ENCODE measurements at regions not wholly inside any gene's neighbourhood (a gene's known extent, or its start where the extent isn't known, plus 50 kb on each side); places are given as distances from the start of the nearest gene placed in this dataset.
"Not testable (repeated sequence)": the region's sequence is repeated elsewhere in the genome, so short reads cannot be mapped to it uniquely, and the experiment has no call there.

- no peak for DNase-seq
These were observed 1328.9 kb downstream of the BRD1 start for GRCh38 chr22:48498526-48499331.

- not testable (repeated sequence) for DNase-seq
These were observed 1329.7 kb downstream of the BRD1 start for GRCh38 chr22:48497743-48498520.

GRCh38 chr22:48496987-48497650 lies 1330.6 kb downstream of the BRD1 start:
- DNase-seq: no peak

GRCh38 chr22:48496226-48496845 lies 1331.3 kb downstream of the BRD1 start:
- no peak for DNase-seq

- DNase-seq: no peak
These were observed 1332.0 kb downstream of the BRD1 start for GRCh38 chr22:48495751-48496080.

GRCh38 chr22:48494968-48495750 lies 1332.5 kb downstream of the BRD1 start:
- DNase-seq: no peak

GRCh38 chr22:48494256-48494967 lies 1333.3 kb downstream of the BRD1 start:
- DNase-seq: no peak

- DNase-seq: no peak
These were observed 1333.9 kb downstream of the BRD1 start for GRCh38 chr22:48493733-48494132.

- no peak for DNase-seq
These were observed 1335.0 kb downstream of the BRD1 start for GRCh38 chr22:48492366-48493320.

GRCh38 chr22:48491451-48491941 lies 1336.2 kb downstream of the BRD1 start:
- DNase-seq: no peak

- DNase-seq: no peak
These were observed 1336.9 kb downstream of the BRD1 start for GRCh38 chr22:48490500-48491411.

GRCh38 chr22:48489551-48490499 lies 1337.8 kb downstream of the BRD1 start:
- no peak for DNase-seq

- no peak for DNase-seq
These were observed 1338.8 kb downstream of the BRD1 start for GRCh38 chr22:48488611-48489511.

- DNase-seq: no peak
These were observed 1339.5 kb downstream of the BRD1 start for GRCh38 chr22:48488149-48488551.

- DNase-seq: no peak
These were observed 1341.1 kb downstream of the BRD1 start for GRCh38 chr22:48486558-48486957.

- no peak for DNase-seq
These were observed 1341.5 kb downstream of the BRD1 start for GRCh38 chr22:48486134-48486532.

Measured in stimulated activated CD4-positive, alpha-beta T cell treated with anti-CD3 and anti-CD28 coated beads, Interleukin-12 subunit alpha, Interleukin-12 subunit beta, amount 100 ng/mL, for 4 hours (primary cell).